Neuronal stem cell (in vitro differentiated cells): ENCODE measurements at regions not wholly inside any gene's neighbourhood (a gene's known extent, or its start where the extent isn't known, plus 50 kb on each side); places are given as distances from the start of the nearest gene placed in this dataset.

Experiments used
- DNase-seq: peaks from one replicate; pipeline ENCODE4 v3.0.0-alpha.2; 2013; ENCODE audit warnings: low spot score
- H2AFZ ChIP-seq: one replicate; pipeline ENCODE4 v1.6.1; 2013; ENCODE audit warnings: mild to moderate bottlenecking, low read length, inconsistent platforms
- H2AK5ac ChIP-seq: 2 replicates; pipeline ENCODE4 v1.6.1; 2013; ENCODE audit warnings: low read depth, mild to moderate bottlenecking, inconsistent platforms, low read length, moderate library complexity, mixed read lengths
- H2BK120ac ChIP-seq: 2 replicates; pipeline ENCODE4 v1.6.1; 2013; ENCODE audit warnings: low read depth, mild to moderate bottlenecking, inconsistent platforms, low read length, moderate library complexity, mixed read lengths
- H2BK12ac ChIP-seq: one replicate; pipeline ENCODE4 v1.6.1; 2013; ENCODE audit warnings: low read length, inconsistent platforms
- H2BK15ac ChIP-seq: 2 replicates; pipeline ENCODE4 v1.6.1; 2013; ENCODE audit warnings: mild to moderate bottlenecking, low read length, inconsistent platforms, mixed read lengths
- H2BK5ac ChIP-seq: one replicate; pipeline ENCODE4 v1.6.1; 2013; ENCODE audit warnings: inconsistent platforms, mild to moderate bottlenecking, low read length, moderate library complexity
- H3K14ac ChIP-seq: one replicate; pipeline ENCODE4 v1.6.1; 2013; ENCODE audit warnings: low read length, inconsistent platforms
- H3K18ac ChIP-seq: 2 replicates; pipeline ENCODE4 v1.6.1; 2013; ENCODE audit warnings: low read length, inconsistent platforms
- H3K23ac ChIP-seq: 2 replicates; pipeline ENCODE4 v1.6.1; 2013; ENCODE audit warnings: low read depth, mild to moderate bottlenecking, mixed read lengths, low read length, inconsistent platforms; ENCODE audit not compliant: poor library complexity
- H3K27ac ChIP-seq: replicated peaks from 3 replicates; pipeline ENCODE4 v1.5.1; 2013; ENCODE audit warnings: low read length, inconsistent platforms
- H3K27me3 ChIP-seq, 3 experiments: 2 replicates each; pipeline ENCODE4 v1.6.1; 2013; ENCODE audit warnings: low read length in 3 of 3, mild to moderate bottlenecking in 2 of 3, inconsistent platforms in 1 of 3, low read depth in 1 of 3, mixed read lengths in 1 of 3, moderate library complexity in 1 of 3; ENCODE audit not compliant: control insufficient read depth in 3 of 3, insufficient read depth in 3 of 3
- H3K36me3 ChIP-seq, 2 donors: replicated peaks in 1 of 2; 2 replicates each; pipeline ENCODE4 v1.6.1; 2013; ENCODE audit warnings: low read length in 2 of 2; ENCODE audit not compliant: control insufficient read depth in 2 of 2, insufficient read depth in 2 of 2
- H3K4ac ChIP-seq: 2 replicates; pipeline ENCODE4 v1.6.1; 2013; ENCODE audit warnings: inconsistent platforms, mild to moderate bottlenecking, low read length, moderate library complexity
- H3K4me1 ChIP-seq, 2 donors: 1 replicate in 1 of 2; 2 replicates in 1 of 2; pipeline ENCODE4 v1.6.1; 2013; ENCODE audit warnings: low read length in 2 of 2, low read depth in 1 of 2; ENCODE audit not compliant: control insufficient read depth in 2 of 2, insufficient read depth in 1 of 2
- H3K4me2 ChIP-seq: one replicate; pipeline ENCODE4 v1.6.1; 2013; ENCODE audit warnings: mild to moderate bottlenecking, low read length, inconsistent platforms; ENCODE audit not compliant: insufficient read depth, poor library complexity, severe bottlenecking
- H3K4me3 ChIP-seq, 2 donors: 2 replicates each; pipeline ENCODE4 v1.5.1; 2013; ENCODE audit warnings: low read length in 2 of 2, mild to moderate bottlenecking in 2 of 2, inconsistent platforms in 1 of 2, moderate library complexity in 1 of 2
- H3K79me1 ChIP-seq: one replicate; pipeline ENCODE4 v1.6.1; 2013; ENCODE audit warnings: low read depth, mild to moderate bottlenecking, inconsistent platforms, low read length, moderate library complexity
- H3K9ac ChIP-seq: one replicate; pipeline ENCODE4 v1.6.1; 2013; ENCODE audit warnings: mild to moderate bottlenecking, low read depth, low read length, inconsistent platforms; ENCODE audit not compliant: poor library complexity
- H3K9me3 ChIP-seq, 2 donors: replicated peaks in 1 of 2; 2 replicates each; pipeline versions ENCODE3 to v1.6.1; 2013; ENCODE audit warnings: low read length in 2 of 2, mild to moderate bottlenecking in 2 of 2, inconsistent platforms in 1 of 2, low read depth in 1 of 2, mixed read lengths in 1 of 2, moderate library complexity in 1 of 2; ENCODE audit not compliant: control insufficient read depth in 2 of 2, insufficient read depth in 1 of 2
- H4K8ac ChIP-seq: one replicate; pipeline ENCODE4 v1.6.1; 2013; ENCODE audit warnings: low read depth, mild to moderate bottlenecking, inconsistent platforms, low read length, moderate library complexity
- H4K91ac ChIP-seq: one replicate; pipeline ENCODE4 v1.6.1; 2013; ENCODE audit warnings: low read length, low read depth, mild to moderate bottlenecking, inconsistent platforms; ENCODE audit not compliant: poor library complexity
- WGBS, 2 donors: extraction: QIAGEN DNeasy Blood & Tissue Kit; methylation state at CpG; one replicate each; pipeline ENCODE4 v1.1.7; 2013; ENCODE audit warnings: missing lambda C conversion rate in 2 of 2, mixed read lengths in 1 of 2; ENCODE audit not compliant: insufficient read length in 2 of 2, insufficient replicate concordance in 1 of 2; ENCODE audit errors: extremely low coverage in 2 of 2; 5-methylcytosine and 5-hydroxymethylcytosine counted together

GRCh38 chr12:93954166-93955112 lies 193.9 kb upstream of the PLXNC1 start:
- no peak overlapping the region for H3K9ac ChIP-seq
- no peaks in the 10 kb centered on the region for H3K4me1 ChIP-seq
- H3K79me1 ChIP-seq = no peaks in the 10 kb centered on the region
- no peak overlapping the region for H3K23ac ChIP-seq
- no peak overlapping the region for H2BK120ac ChIP-seq
- no peak overlapping the region for H3K18ac ChIP-seq
- no peak overlapping the region for H4K91ac ChIP-seq
- no peaks in the 10 kb centered on the region for H3K36me3 ChIP-seq
- peaks cover 0 to 1% of the 10 kb centered on the region in 2 donors for H3K9me3 ChIP-seq
- H2AFZ ChIP-seq = no peak overlapping the region
- H3K14ac ChIP-seq = no peak overlapping the region
- no peak overlapping the region for H3K4me2 ChIP-seq
- no peak overlapping the region for H2AK5ac ChIP-seq
- no CpG with 5 or more reads among the region's 9 CpGs for WGBS, 2 donors
- no peak overlapping the region for H3K27ac ChIP-seq
- H2BK15ac ChIP-seq = no peak overlapping the region
- H3K4me3 ChIP-seq = no peak overlapping the region
- no peak overlapping the region for H2BK5ac ChIP-seq
- no peak for DNase-seq
- no peak overlapping the region for H2BK12ac ChIP-seq
- no peaks in the 10 kb centered on the region for H3K27me3 ChIP-seq
- no peak overlapping the region for H3K4ac ChIP-seq
- no peak overlapping the region for H4K8ac ChIP-seq

DNA sequence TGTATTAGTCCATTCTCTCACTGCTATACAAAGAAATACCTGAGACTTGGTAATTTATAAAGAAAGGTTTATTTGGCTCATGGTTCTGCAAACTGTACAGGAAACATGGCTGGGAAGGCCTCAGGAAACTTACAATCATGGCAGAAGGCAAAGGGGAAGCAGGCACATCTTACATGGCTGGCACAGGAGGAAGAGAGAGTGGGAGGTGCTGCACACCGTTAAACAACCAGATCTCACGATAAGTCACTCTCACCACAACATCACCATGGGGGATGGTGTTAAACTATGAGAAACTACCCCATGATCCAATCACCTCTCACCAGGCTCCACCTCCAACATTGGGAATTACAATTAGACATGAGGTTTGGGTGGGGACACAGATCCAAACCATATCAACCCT lies 191.8 kb upstream of the PLXNC1 start:
- no peak overlapping the region for H4K8ac ChIP-seq
- no peaks in the 10 kb centered on the region for H3K9me3 ChIP-seq
- no peak overlapping the region for H2BK120ac ChIP-seq
- H3K4ac ChIP-seq = no peak overlapping the region
- H3K27me3 ChIP-seq = no peaks in the 10 kb centered on the region
- H3K4me2 ChIP-seq = no peak overlapping the region
- H2AFZ ChIP-seq = no peak overlapping the region
- no peak overlapping the region for H3K14ac ChIP-seq
- H3K9ac ChIP-seq = no peak overlapping the region
- no peak overlapping the region for H3K4me3 ChIP-seq
- H3K18ac ChIP-seq = no peak overlapping the region
- no peaks in the 10 kb centered on the region for H3K4me1 ChIP-seq
- no peak overlapping the region for H2BK5ac ChIP-seq
- H2BK12ac ChIP-seq = no peak overlapping the region
- no peak for DNase-seq
- no peak overlapping the region for H4K91ac ChIP-seq
- no peak overlapping the region for H2AK5ac ChIP-seq
- WGBS, 2 donors = no CpG with 5 or more reads among the region's 2 CpGs
- H3K79me1 ChIP-seq = no peaks in the 10 kb centered on the region
- H2BK15ac ChIP-seq = no peak overlapping the region
- no peak overlapping the region for H3K27ac ChIP-seq
- no peaks in the 10 kb centered on the region for H3K36me3 ChIP-seq
- H3K23ac ChIP-seq = no peak overlapping the region

DNA sequence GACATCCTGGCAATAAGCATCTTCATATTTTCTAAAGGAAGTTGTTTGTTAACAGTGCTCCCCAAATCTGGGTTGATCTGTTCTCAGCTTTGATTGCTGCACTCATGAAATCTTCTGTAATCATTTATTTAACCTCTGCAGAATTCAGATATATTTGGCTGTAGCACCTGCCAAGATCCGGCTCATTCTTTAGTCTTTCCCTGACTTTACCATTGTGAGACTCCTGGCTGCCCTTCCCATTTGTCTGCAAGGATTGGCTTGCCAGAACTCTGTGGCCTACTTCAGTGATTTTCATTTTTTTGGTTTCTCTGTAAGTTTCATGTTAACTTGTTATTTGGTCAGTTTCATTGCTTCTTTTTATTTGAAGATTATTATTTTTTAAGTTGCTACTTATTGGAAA lies 191.2 kb upstream of the PLXNC1 start:
- H3K18ac ChIP-seq = no peak overlapping the region
- H3K14ac ChIP-seq = no peak overlapping the region
- H3K23ac ChIP-seq = no peak overlapping the region
- no peak overlapping the region for H3K4me3 ChIP-seq
- H2AFZ ChIP-seq = no peak overlapping the region
- WGBS, 2 donors = no CpG with 5 or more reads among the region's 1 CpG
- no peak for DNase-seq
- H3K27ac ChIP-seq = no peak overlapping the region
- H3K9me3 ChIP-seq = no peaks in the 10 kb centered on the region
- H2BK12ac ChIP-seq = no peak overlapping the region
- H2BK5ac ChIP-seq = no peak overlapping the region
- no peak overlapping the region for H2BK120ac ChIP-seq
- no peaks in the 10 kb centered on the region for H3K36me3 ChIP-seq
- no peak overlapping the region for H3K4me2 ChIP-seq
- H3K4me1 ChIP-seq = no peaks in the 10 kb centered on the region
- no peak overlapping the region for H4K8ac ChIP-seq
- no peak overlapping the region for H4K91ac ChIP-seq
- no peak overlapping the region for H3K4ac ChIP-seq
- H2AK5ac ChIP-seq = no peak overlapping the region
- H3K9ac ChIP-seq = no peak overlapping the region
- no peaks in the 10 kb centered on the region for H3K79me1 ChIP-seq
- no peaks in the 10 kb centered on the region for H3K27me3 ChIP-seq
- no peak overlapping the region for H2BK15ac ChIP-seq

DNA sequence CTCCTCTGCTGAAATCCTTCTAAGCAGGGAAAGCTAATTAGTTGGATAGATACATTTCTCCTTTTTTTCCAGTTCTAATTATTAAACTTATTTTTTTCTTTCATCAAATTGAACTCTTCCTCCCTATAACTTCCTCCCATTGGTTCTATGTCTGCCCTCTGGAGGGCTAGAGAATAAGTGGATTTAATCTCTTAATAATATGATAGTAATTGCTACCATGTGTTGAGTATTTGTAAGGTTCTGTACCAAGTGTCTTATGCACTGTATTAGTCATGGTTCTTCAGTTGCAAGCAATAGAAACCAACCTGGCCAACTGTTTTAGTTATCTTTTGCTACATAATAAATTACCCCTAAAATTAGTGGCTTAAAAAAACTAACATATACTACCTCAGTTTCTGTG lies 190.5 kb upstream of the PLXNC1 start:
- H2BK5ac ChIP-seq = no peak overlapping the region
- H2BK12ac ChIP-seq = no peak overlapping the region
- no peak overlapping the region for H4K8ac ChIP-seq
- no peak overlapping the region for H3K4ac ChIP-seq
- no peaks in the 10 kb centered on the region for H3K4me1 ChIP-seq
- H3K9me3 ChIP-seq = no peaks in the 10 kb centered on the region
- DNase-seq = no peak
- no peak overlapping the region for H3K27ac ChIP-seq
- no peak overlapping the region for H2BK15ac ChIP-seq
- H2AK5ac ChIP-seq = no peak overlapping the region
- no peaks in the 10 kb centered on the region for H3K36me3 ChIP-seq
- no peaks in the 10 kb centered on the region for H3K79me1 ChIP-seq
- no peak overlapping the region for H3K4me3 ChIP-seq
- no peak overlapping the region for H3K14ac ChIP-seq
- H4K91ac ChIP-seq = no peak overlapping the region
- H3K23ac ChIP-seq = no peak overlapping the region
- no peak overlapping the region for H2AFZ ChIP-seq
- H3K27me3 ChIP-seq = no peaks in the 10 kb centered on the region
- no peak overlapping the region for H3K9ac ChIP-seq
- no peak overlapping the region for H2BK120ac ChIP-seq
- H3K18ac ChIP-seq = no peak overlapping the region
- H3K4me2 ChIP-seq = no peak overlapping the region
